ENCODE measurements at regions not wholly inside any gene's neighbourhood (a gene's known extent, or its start where the extent isn't known, plus 50 kb on each side); places are given as distances from the start of the nearest gene placed in this dataset.

DNA sequence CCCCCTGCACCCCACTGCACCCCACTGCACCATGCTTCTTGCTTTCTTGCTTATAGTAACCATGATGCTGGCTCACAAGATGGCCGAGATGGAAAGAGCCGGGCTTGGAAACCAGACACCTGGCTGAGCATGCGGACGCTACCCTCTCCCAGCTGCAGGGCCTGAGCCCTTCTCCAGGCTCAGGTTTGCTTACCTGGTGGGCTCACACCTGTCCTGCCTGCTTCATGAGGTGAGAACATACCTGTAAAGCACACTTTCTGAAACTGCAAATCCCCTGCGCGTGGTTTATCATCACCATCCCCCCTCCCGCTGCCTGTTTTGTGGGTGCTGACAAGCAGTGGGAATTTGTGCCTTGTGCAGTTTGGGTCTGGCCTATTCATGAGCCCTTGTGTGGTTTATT is 302.7 kb downstream of the GLRX3 start:
- TF ChIP-seq EZH2 (IDR thresholded peaks at IDR 0.05; ENCODE audit: insufficient read depth, poor library complexity, severe bottlenecking) = no peak
- TF ChIP-seq EZH2phosphoT487 (IDR thresholded peaks at IDR 0.05; ENCODE audit: insufficient read depth, low read depth) = no peak

Measured in GM23248 (cell line).